Gastrocnemius medialis (tissue), 4 donors: ENCODE measurements at regions not wholly inside any gene's neighbourhood (a gene's known extent, or its start where the extent isn't known, plus 50 kb on each side); places are given as distances from the start of the nearest gene placed in this dataset.

Experiments
- ATAC-seq, 2 donors: fragments of 150-250 bp; one replicate each; pipeline ENCODE4 v1.9.1; 2016
- DNase-seq, 2 donors: peaks; one replicate each; pipeline ENCODE4 v3.0.0-alpha.2; 2019
- H3K27ac ChIP-seq, 4 donors: fragments of 200-600 bp; sonication (generic); 1 replicate in 1 of 4; 2 replicates in 3 of 4; pipeline ENCODE4 v1.5.1; 2016 to 2018; ENCODE audit warnings: mild to moderate bottlenecking in 2 of 4, moderate library complexity in 1 of 4
- H3K27me3 ChIP-seq, 3 donors: fragments of 200-600 bp; sonication (generic) in 2 of 3; 1 replicate in 1 of 3; 2 replicates in 2 of 3; pipeline versions ENCODE4 v1.5.1 to v1.6.0; 2016 to 2019; ENCODE audit warnings: mild to moderate bottlenecking in 1 of 3, moderate library complexity in 1 of 3
- H3K36me3 ChIP-seq, 2 donors: fragments of 200-600 bp; sonication (generic) in 1 of 2; one replicate each; pipeline ENCODE4 v1.5.1; 2017 to 2018
- H3K4me1 ChIP-seq, 2 donors: fragments of 200-600 bp; sonication (generic) in 1 of 2; one replicate each; pipeline ENCODE4 v1.5.1; 2016 to 2017; ENCODE audit warnings: mild to moderate bottlenecking in 2 of 2
- H3K4me3 ChIP-seq, 4 donors: fragments of 200-600 bp; sonication (generic) in 3 of 4; 1 replicate in 1 of 4; 2 replicates in 3 of 4; pipeline ENCODE4 v1.5.1; 2016 to 2019; ENCODE audit warnings: mild to moderate bottlenecking in 2 of 4
- H3K9me3 ChIP-seq, 3 donors: fragments of 200-600 bp; sonication (generic) in 2 of 3; 1 replicate in 1 of 3; 2 replicates in 2 of 3; pipeline ENCODE4 v1.5.1; 2016 to 2019
- CTCF ChIP-seq, 5 experiments: fragments of 450-650 bp in 3 of 5; fragments of 200-600 bp in 2 of 5; sonication (generic) in 2 of 5; IDR thresholded peaks in 4 of 5; conservative IDR thresholded peaks in 1 of 5; 1 replicate in 4 of 5; 2 replicates in 1 of 5; pipeline ENCODE4 v1.5.1; 2016 to 2019; ENCODE audit warnings: antibody characterized with exemption in 5 of 5, mild to moderate bottlenecking in 3 of 5, moderate library complexity in 3 of 5
- POLR2A ChIP-seq, 2 donors: fragments of 450-650 bp; IDR thresholded peaks; one replicate each; pipeline ENCODE4 v1.6.1; 2017; ENCODE audit warnings: antibody characterized with exemption in 2 of 2, mild to moderate bottlenecking in 2 of 2, moderate library complexity in 2 of 2
- in situ Hi-C, 4 donors: fragments of 200-750 bp; cut with MboI; loops; one replicate each; pipeline versions ENCODE4 v1.15.0 to v1.8.0; 2017; ENCODE audit warnings: low sequenced_read_pairs in 4 of 4
- intact Hi-C: fragments of 100-400 bp; cut with DNase I; formaldehyde crosslinking; loops from one replicate; pipeline ENCODE4 v1.15.1; 2023; ENCODE audit warnings: low total_unique reads

- Histone ChIP-seq H3K9me3 (no peaks in the 10 kb centered on the region), H3K36me3 (no peaks in the 10 kb centered on the region), H3K27ac (no peak overlapping the region), H3K4me1 (no peaks in the 10 kb centered on the region), H3K4me3 (no peak overlapping the region), H3K27me3 (no peaks in the 10 kb centered on the region)
- no peak for DNase-seq
- ATAC-seq: no peak
- intact Hi-C loops: no loop called here
- in situ Hi-C loops: no loop called here
- TF ChIP-seq CTCF (IDR thresholded peaks at IDR 0.05 in 4 of 5, conservative IDR thresholded peaks at IDR 0.05 in 1 of 5) (no peak), POLR2A (IDR thresholded peaks at IDR 0.05) (no peak)
Observed at GRCh38 chr9:113794721-113795120, 81.4 kb upstream of the ZNF618 start.

- H3K9me3 ChIP-seq: no peaks in the 10 kb centered on the region
- no peak overlapping the region for H3K4me3 ChIP-seq
- intact Hi-C loops: no loop called here
- DNase-seq: no peak
- no peak overlapping the region for H3K27ac ChIP-seq
- no peaks in the 10 kb centered on the region for H3K27me3 ChIP-seq
- no peaks in the 10 kb centered on the region for H3K36me3 ChIP-seq
- ATAC-seq: no peak
- TF ChIP-seq POLR2A (IDR thresholded peaks at IDR 0.05): no peak
- no peak for TF ChIP-seq CTCF (IDR thresholded peaks at IDR 0.05 in 4 of 5, conservative IDR thresholded peaks at IDR 0.05 in 1 of 5)
- in situ Hi-C loops: no loop called here
- H3K4me1 ChIP-seq: no peaks in the 10 kb centered on the region
Observed at GRCh38 chr9:113795811-113796392, 80.2 kb upstream of the ZNF618 start.

GRCh38 chr9:113796646-113797426 lies 79.3 kb upstream of the ZNF618 start:
- intact Hi-C loops (no loop called here), in situ Hi-C loops (no loop called here)
- TF ChIP-seq POLR2A (IDR thresholded peaks at IDR 0.05) (no peak), CTCF (IDR thresholded peaks at IDR 0.05 in 4 of 5, conservative IDR thresholded peaks at IDR 0.05 in 1 of 5) (no peak)
- H3K36me3 ChIP-seq: no peaks in the 10 kb centered on the region
- no peaks in the 10 kb centered on the region for H3K9me3 ChIP-seq
- H3K4me1 ChIP-seq: no peaks in the 10 kb centered on the region
- ATAC-seq (no peak), DNase-seq (no peak)
- no peaks in the 10 kb centered on the region for H3K27me3 ChIP-seq
- H3K4me3 ChIP-seq: no peak overlapping the region
- no peak overlapping the region for H3K27ac ChIP-seq

GRCh38 chr9:113798062-113799030 lies 77.8 kb upstream of the ZNF618 start:
- Histone ChIP-seq H3K36me3 (no peaks in the 10 kb centered on the region), H3K27me3 (no peaks in the 10 kb centered on the region), H3K9me3 (no peaks in the 10 kb centered on the region), H3K4me1 (no peaks in the 10 kb centered on the region), H3K27ac (no peak overlapping the region), H3K4me3 (no peak overlapping the region)
- intact Hi-C loops (no loop called here), in situ Hi-C loops (no loop called here)
- TF ChIP-seq CTCF (IDR thresholded peaks at IDR 0.05 in 4 of 5, conservative IDR thresholded peaks at IDR 0.05 in 1 of 5) (no peak), POLR2A (IDR thresholded peaks at IDR 0.05) (no peak)
- ATAC-seq (no peak), DNase-seq (no peak)
